ENCODE measurements at regions not wholly inside any gene's neighbourhood (a gene's known extent, or its start where the extent isn't known, plus 50 kb on each side); places are given as distances from the start of the nearest gene placed in this dataset.

DNA sequence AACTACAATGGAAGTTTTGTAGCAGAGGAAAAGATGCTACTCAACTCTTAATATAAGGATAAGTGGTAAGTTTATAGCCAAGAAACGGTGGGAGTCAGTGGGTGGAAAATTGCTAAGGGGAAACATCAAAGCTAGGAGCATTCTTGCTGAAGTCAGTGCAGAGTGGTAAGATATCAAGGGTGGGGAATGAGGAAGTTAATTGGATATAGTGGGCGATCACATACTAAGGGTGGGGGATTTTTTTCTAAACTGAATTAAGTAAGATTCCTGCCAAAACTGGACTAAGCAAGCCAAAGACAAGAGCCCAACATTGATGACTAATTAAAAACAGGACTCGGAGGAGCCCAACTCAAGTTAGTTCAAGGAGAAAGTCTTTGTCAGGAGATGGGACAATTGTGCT is 525.4 kb downstream of the CCDC85A start:
- DNase-seq (ENCODE audit: low spot score): no peak

DNA sequence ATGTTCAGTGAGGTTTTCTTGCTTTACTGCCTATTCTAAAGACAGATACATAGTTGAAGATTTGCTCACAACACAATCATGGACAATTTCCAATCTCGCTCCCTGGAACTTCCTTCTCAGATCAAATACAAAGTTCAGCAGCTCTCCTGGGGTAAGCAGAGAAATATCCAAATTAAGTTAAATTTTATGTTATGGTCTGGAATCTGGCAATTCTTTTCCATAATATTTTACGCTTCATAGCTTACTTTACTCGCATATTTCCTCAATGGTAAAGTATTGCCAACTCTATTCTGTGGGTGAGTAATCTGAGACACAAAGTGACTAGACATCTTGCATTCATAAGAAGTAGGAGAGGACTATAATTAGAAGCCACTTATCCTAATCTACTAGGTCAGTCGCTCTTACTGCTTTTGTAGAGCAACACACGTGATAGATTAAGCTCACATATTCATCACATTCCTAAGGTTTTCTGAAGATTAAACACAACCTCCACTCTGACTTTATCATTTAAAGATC is 529.4 kb downstream of the CCDC85A start:
- peak; percentile 58 for DNase-seq (ENCODE audit: low spot score)

DNA sequence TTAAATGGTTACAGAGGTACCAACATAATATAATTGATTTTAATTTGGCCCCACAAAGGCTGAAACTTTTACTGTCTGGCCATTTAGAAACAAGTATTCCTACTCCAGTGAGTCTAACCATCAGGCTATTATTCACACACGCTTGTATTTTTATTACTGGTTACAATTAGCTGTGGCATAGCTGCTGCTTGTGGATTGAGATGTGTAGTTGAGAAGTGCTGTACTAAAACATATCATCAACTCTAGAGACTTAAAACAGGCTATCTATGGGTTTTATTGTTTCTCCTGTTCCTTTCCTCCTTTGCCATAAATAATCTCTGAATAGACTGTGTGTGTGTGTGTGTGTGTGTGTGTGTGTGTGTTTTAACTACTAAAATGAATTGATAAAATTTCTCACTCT is 530.2 kb downstream of the CCDC85A start:
- DNase-seq (ENCODE audit: low spot score): no peak

- DNase-seq (ENCODE audit: low spot score): no peak
Observed at GRCh38 chr2:56714400-56714799, 530.6 kb downstream of the CCDC85A start.

DNA sequence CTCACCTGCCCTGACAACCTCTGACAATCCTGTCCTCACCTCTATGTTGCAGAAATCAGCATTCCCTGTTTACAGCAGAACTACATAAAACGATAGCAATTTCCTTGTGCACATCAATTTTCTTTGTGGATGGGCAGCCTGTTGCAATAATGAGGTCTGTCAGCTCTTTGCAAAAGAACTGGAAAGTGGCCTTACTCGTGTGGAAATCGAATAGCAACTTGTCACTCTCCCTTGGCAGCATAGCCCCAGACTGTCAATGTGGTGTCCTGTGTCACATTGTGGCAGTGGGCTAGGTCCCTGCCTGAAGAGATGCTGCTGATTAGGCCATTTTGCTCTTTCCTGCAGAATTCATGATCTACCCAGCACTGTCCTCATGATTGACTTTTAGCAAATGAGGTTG is 531.9 kb downstream of the CCDC85A start:
- no peak for DNase-seq (ENCODE audit: low spot score)

GRCh38 chr2:56718413-56718812 is 534.6 kb downstream of the CCDC85A start:
- no peak for DNase-seq (ENCODE audit: low spot score)

DNA sequence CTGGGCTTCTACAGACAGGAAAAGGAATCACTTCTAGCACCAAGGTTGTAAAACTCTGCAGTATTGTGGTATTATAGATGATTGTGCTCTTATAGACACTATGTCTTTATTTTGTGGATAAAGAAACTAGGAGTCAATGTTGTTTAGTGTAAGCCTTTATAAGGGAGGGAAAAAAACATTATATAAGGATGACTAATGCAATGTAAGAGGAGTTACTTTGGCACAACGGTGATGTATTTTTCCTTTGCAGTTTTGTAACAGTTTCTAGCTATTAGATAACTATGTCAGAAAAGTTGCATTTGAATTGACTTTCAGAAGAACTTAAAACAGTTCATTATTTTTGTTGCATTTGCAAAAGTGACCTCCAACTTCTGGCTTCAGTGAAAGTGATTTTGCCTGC is 545.4 kb downstream of the CCDC85A start:
- DNase-seq (ENCODE audit: low spot score): no peak

GRCh38 chr2:56732946-56733345 is 549.2 kb downstream of the CCDC85A start:
- DNase-seq (ENCODE audit: low spot score): no peak

DNA sequence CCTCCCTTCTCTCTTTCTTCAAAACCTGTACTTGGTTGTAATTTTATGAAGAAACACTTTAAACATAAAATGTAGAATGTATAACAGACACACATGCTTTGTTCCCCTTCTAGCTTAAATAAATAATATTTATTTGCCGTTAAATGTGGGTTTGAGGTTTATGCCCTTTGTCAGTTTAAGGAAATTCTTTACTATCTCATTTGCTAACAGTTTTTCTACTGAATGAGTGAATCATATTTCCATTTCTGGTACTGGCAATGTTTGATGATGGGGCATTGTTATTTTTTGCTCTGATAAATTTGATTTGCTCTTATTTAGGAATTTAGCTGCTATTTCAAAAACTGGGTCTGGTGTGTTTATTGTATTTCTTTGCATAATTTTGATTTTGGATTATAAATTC is 555.6 kb downstream of the CCDC85A start:
- DNase-seq (ENCODE audit: low spot score): no peak

DNA sequence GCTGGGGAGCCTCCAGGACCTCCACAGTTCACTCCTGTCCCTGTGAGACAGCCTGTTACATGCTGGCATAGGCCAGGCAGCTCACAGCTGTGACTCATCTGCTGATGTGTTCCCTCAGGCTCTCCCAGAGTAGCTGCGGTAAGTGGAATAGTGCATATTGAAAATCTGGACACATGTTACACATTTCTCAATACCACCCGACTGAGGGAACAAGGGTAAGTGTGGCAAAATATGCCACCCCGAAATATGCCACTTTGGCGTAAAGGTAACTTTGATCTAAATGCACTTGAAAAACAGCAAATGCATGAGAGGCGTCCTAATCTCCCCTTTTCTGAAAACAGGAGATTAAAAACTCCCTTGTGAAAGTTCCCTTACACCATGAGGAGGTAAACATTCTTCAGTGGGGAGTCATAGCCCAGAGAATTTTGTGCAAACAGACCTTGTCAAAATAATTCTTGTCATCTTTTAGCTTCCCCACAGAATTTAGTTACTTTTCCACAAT is 557.9 kb downstream of the CCDC85A start:
- peak; percentile 37 for DNase-seq (ENCODE audit: low spot score)

- DNase-seq (ENCODE audit: low spot score): no peak
Observed at GRCh38 chr2:56743807-56744206, 560.0 kb downstream of the CCDC85A start.

- peak; percentile 16 for DNase-seq (ENCODE audit: low spot score)
Observed at GRCh38 chr2:56749152-56749752, 565.5 kb downstream of the CCDC85A start.

DNA sequence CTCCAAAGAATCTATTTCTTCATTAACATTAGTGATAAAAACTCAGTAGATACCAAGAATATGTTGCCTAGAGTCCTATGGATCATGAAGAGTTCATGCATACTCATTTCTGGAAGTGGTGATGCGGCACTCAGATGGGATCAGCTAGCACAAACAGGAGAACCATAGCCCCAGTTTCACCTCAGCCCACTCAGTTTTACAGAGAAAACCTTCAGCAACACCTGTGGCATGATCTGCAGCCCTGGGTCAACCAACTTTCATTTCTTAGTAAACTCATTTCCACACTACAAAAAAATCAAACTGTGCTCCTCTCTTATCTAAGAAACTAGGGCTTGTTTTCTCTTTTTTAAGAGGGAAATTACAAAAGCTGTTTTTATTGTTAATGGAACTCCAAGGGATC is 569.4 kb downstream of the CCDC85A start:
- DNase-seq (ENCODE audit: low spot score): no peak

DNA sequence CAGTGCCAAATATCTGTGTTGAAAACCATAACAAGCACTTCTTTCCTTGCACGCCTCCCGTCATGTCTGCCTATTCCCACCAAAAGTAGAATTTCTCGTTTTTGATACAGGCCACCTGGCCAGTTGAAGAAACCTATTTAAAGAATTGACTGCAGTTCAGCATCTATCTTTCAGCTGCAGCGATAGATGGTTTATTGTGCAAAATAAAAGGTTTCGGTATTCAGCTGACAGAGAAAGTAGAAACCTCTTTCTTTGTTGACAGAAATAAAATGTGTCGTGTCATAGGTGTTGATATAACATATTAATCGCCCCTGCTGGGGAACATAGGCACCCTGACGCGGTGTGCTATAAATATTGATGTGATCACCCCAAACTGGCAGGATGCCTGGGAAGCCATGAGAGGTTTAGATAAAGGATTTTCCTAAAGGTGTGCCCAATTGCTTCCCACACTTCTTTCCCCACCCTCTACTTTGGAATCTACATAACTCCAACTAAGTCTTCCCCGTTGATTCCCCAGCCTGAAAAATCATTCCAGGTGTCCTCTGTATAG is 570.4 kb downstream of the CCDC85A start:
- no peak for DNase-seq (ENCODE audit: low spot score)

DNA sequence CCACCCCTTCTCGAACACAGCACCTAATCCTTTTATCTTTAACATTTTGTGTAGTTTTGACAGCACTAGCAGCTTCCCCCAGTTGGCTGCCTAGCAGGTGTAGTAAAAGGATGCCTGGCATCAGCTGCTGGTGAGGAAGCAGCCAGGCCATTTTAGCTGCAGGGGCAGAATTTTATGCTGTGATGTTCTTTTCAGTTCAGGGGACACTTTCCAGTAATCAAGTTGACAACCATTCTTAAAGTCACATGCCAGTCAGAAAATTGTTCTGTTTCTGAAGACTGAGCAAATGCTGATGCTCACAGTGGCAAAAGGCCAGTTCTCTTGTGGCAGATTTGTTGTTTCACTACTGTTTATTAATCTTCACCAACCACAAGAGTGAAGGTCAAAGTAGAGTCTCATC is 570.8 kb downstream of the CCDC85A start:
- DNase-seq (ENCODE audit: low spot score): no peak

DNA sequence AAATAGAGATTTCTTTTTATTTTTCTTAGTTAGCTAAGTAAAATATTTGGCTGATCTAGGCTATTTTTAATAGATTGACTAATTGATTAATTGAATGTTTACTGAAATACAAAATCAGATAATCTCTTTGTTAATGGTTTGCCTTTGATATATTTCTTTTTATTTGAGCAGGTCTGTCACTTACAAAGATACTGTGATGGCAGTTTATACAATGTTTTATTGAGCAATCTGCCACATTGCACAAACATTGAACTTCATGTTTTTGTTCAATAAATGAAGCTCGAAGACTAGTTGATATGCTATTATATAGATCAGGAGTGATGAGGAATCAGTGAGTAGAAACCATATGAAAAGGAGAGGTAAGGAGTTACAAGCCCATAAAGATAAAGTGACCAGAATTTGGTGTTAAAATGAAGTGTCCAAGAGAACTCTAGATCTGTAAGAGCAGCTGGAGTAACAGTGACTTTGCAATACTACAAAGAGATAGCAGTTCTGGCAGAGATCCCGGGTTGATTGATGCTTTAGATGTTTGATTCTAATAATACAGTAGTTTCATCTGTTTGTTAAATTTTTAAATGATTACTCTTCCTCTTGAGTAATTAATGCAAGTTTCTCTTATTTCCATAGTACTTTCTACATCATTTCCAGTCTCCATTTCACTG is 574.2 kb downstream of the CCDC85A start:
- DNase-seq (ENCODE audit: low spot score): no peak

- DNase-seq (ENCODE audit: low spot score): no peak
Observed at GRCh38 chr2:56763683-56764082, 579.9 kb downstream of the CCDC85A start.

GRCh38 chr2:56768973-56769372 is 585.2 kb downstream of the CCDC85A start:
- no peak for DNase-seq (ENCODE audit: low spot score)

- DNase-seq (ENCODE audit: low spot score): no peak
Observed at GRCh38 chr2:56770490-56770889, 586.7 kb downstream of the CCDC85A start.

DNA sequence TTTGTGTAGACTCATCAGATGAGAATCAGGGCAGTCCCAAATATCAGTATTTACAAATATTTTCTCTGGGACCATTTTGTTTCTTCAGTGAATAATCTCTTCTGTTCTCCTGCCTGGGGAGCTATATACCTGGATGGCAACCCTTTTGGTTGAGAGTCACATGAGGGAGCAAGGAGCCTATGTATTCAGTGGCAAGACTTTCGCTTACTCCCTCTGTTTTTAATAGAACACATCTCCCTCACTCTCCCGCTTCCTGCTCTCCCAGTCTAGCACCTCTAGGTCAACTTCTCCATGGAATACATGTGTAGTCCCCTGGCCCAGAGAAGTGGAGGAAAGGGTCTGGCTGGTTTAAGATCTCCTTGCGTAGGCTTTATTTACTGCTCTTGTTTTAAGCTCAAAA is 600.3 kb downstream of the CCDC85A start:
- DNase-seq (ENCODE audit: low spot score): no peak

DNA sequence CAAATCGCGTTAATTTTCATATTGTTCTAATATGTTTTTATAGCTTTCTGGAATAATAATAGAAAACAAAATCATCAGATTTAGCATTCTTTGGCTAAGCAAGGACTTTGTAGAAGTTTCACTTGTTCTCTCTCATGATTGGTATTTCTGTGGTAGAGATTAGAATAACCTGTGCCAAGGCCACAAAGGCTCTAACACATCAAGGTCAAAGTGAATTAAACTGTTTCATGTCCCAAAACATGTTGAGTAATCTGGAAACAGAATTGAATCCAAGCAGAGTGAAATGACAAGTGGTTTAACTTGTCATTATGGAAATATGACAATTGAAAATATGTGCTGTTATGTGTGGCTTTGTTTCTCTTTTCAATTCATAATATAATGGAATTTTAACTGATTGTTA is 617.4 kb downstream of the CCDC85A start:
- DNase-seq (ENCODE audit: low spot score): no peak

DNA sequence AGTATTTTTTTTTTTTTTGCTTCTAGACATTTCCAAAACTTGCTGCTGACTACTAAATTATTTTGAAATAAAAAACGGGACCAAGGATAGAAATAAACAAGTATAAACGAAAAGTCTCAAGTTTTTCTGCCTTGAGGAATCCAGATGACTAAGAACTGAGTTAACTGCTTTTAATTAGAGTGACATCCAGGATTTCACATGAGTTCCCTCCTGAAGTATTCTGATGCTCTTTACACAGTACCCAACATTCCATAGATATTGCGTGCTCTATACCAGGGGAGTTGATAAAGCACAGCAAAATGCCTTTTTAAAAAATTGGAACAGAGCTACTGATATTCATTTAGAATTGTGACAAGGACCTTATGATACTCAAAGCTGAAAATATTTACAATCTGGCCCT is 618.0 kb downstream of the CCDC85A start:
- DNase-seq (ENCODE audit: low spot score): no peak

- no peak for DNase-seq (ENCODE audit: low spot score)
Observed at GRCh38 chr2:56803596-56803995, 619.8 kb downstream of the CCDC85A start.

DNA sequence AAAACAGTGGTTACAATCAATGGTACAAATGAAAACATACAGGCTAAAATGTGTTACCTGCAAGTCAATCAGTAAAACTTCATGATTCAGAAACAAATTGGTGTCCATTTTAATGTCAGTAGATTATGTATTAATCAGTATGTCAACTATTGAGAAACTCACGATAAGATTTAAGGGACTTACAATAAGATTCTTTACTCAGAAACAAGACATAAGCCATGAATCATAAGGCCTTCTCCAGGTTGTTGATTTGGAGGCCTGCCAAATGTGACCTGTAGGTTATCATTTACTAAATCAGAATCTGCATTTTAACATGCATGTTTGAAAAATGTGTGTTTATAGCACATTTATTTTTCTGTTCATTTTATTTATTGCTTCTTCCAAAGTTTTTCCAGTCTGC is 623.1 kb downstream of the CCDC85A start:
- DNase-seq (ENCODE audit: low spot score): no peak

All from COLO829 (cell line).